GM12878 (cell line): ENCODE measurements at regions not wholly inside any gene's neighbourhood (a gene's known extent, or its start where the extent isn't known, plus 50 kb on each side); places are given as distances from the start of the nearest gene placed in this dataset.

Experiments used
- BRCA1 ChIP-seq: IDR thresholded peaks from 2 replicates; pipeline ENCODE4 v1.6.1; 2011; ENCODE audit warnings: low read depth, low read length, improper control_type of control experiment
- CBFB ChIP-seq: IDR thresholded peaks from 2 replicates; pipeline ENCODE4 v1.6.1; 2016; ENCODE audit warnings: antibody characterized with exemption, low read depth
- ETV6 ChIP-seq, 2 experiments: fragments of 450-650 bp in 1 of 2; IDR thresholded peaks in 1 of 2; conservative IDR thresholded peaks in 1 of 2; 2 replicates each; pipeline ENCODE4 v1.6.1; 2014; ENCODE audit warnings: antibody characterized with exemption in 1 of 2, borderline replicate concordance in 1 of 2, low read depth in 1 of 2, mild to moderate bottlenecking in 1 of 2, moderate library complexity in 1 of 2
- RAD21 ChIP-seq: IDR thresholded peaks from 2 replicates; pipeline ENCODE4 v1.6.1; 2011; ENCODE audit warnings: mild to moderate bottlenecking, low read depth, low read length, moderate library complexity; ENCODE audit not compliant: insufficient read depth
- TF ChIP-seq, protein P1 (sequence below), 3 experiments: IDR thresholded peaks in 2 of 3; conservative IDR thresholded peaks in 1 of 3; 2 replicates each; pipeline ENCODE4 v1.5.1; 2011; ENCODE audit warnings: low read depth in 3 of 3, low read length in 3 of 3, mild to moderate bottlenecking in 3 of 3, control low read depth in 2 of 3, moderate library complexity in 2 of 3, inconsistent platforms in 1 of 3, mixed read lengths in 1 of 3; ENCODE audit not compliant: control insufficient read depth in 2 of 3, insufficient read depth in 1 of 3; ENCODE audit errors: extremely low read depth in 1 of 3

DNA sequence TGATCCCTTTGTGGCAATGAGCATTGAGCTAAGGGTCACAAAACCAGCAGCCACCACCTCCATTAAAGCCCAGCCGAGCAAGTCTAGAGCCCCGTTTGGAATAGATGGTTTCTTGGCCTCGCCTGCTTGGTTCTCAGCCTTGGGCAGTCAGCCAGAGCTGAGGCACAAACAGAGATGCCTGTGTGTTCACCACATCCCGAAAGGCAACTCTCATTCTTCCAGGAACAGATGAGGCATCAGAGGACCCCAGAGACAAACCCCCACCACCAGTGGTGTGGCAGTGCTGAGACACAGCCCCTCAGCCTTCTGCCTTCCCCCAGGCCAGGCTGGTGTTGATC, 203.3 kb upstream of the ZMIZ1 start:
- TF ChIP-seq, protein P1, sequence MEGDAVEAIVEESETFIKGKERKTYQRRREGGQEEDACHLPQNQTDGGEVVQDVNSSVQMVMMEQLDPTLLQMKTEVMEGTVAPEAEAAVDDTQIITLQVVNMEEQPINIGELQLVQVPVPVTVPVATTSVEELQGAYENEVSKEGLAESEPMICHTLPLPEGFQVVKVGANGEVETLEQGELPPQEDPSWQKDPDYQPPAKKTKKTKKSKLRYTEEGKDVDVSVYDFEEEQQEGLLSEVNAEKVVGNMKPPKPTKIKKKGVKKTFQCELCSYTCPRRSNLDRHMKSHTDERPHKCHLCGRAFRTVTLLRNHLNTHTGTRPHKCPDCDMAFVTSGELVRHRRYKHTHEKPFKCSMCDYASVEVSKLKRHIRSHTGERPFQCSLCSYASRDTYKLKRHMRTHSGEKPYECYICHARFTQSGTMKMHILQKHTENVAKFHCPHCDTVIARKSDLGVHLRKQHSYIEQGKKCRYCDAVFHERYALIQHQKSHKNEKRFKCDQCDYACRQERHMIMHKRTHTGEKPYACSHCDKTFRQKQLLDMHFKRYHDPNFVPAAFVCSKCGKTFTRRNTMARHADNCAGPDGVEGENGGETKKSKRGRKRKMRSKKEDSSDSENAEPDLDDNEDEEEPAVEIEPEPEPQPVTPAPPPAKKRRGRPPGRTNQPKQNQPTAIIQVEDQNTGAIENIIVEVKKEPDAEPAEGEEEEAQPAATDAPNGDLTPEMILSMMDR (IDR thresholded peaks at IDR 0.05 in 2 of 3, conservative IDR thresholded peaks at IDR 0.05 in 1 of 3; ENCODE audit: control insufficient read depth in 2 of 3, extremely low read depth in 1 of 3, insufficient read depth in 1 of 3, low read depth in 3 of 3, low read length in 3 of 3), result no peak
- TF ChIP-seq BRCA1 (no peak), RAD21 (no peak), CBFB (no peak), ETV6 (conservative IDR thresholded peaks at IDR 0.05 in 1 of 2, IDR thresholded peaks at IDR 0.05 in 1 of 2; ENCODE audit: borderline replicate concordance in 1 of 2, low read depth in 1 of 2) (no peak)
